Loucy (cell line): ENCODE measurements at regions not wholly inside any gene's neighbourhood (a gene's known extent, or its start where the extent isn't known, plus 50 kb on each side); places are given as distances from the start of the nearest gene placed in this dataset.

Experiments used
- H2AFZ ChIP-seq: fragments of 200-600 bp; sonication (generic); 2 replicates; pipeline ENCODE4 v1.6.0; 2016; ENCODE audit warnings: antibody characterized with exemption, mild to moderate bottlenecking, low read length, moderate library complexity
- H3F3A ChIP-seq: fragments of 200-600 bp; 2 replicates; pipeline ENCODE4 v1.6.0; 2016; ENCODE audit warnings: antibody characterized with exemption, low read depth, mild to moderate bottlenecking
- H3K27me3 ChIP-seq: fragments of 200-600 bp; sonication (generic); 2 replicates; pipeline ENCODE4 v1.6.1; 2014; ENCODE audit warnings: low read length, mild to moderate bottlenecking; ENCODE audit not compliant: insufficient read depth, poor library complexity, severe bottlenecking
- H3K36me3 ChIP-seq: fragments of 200-600 bp; sonication (generic); 2 replicates; pipeline ENCODE4 v1.6.1; 2016; ENCODE audit warnings: low read length; ENCODE audit not compliant: insufficient read depth
- H3K4me1 ChIP-seq: fragments of 200-600 bp; sonication (generic); 2 replicates; pipeline ENCODE4 v1.5.1; 2014; ENCODE audit warnings: low read length, mild to moderate bottlenecking; ENCODE audit not compliant: insufficient read depth, poor library complexity, severe bottlenecking
- H3K4me2 ChIP-seq: fragments of 200-600 bp; sonication (generic); 2 replicates; pipeline ENCODE4 v1.6.0; 2014; ENCODE audit warnings: antibody characterized with exemption, low read length, low read depth, mild to moderate bottlenecking; ENCODE audit not compliant: poor library complexity, severe bottlenecking
- H3K4me3 ChIP-seq: fragments of 200-600 bp; sonication (generic); 2 replicates; pipeline ENCODE4 v1.5.1; 2014; ENCODE audit warnings: low read length, mild to moderate bottlenecking, mixed read lengths; ENCODE audit not compliant: poor library complexity, severe bottlenecking
- H3K79me2 ChIP-seq: fragments of 200-600 bp; sonication (generic); 2 replicates; pipeline ENCODE4 v1.6.1; 2014; ENCODE audit warnings: low read length; ENCODE audit not compliant: insufficient read depth
- H3K9ac ChIP-seq: fragments of 200-600 bp; sonication (generic); 2 replicates; pipeline ENCODE4 v1.6.0; 2014; ENCODE audit warnings: mild to moderate bottlenecking, low read depth, low read length, moderate library complexity; ENCODE audit not compliant: poor library complexity, severe bottlenecking
- H3K9me2 ChIP-seq: fragments of 200-600 bp; sonication (generic); replicated peaks from 2 replicates; pipeline ENCODE4 v1.6.1; 2016; ENCODE audit warnings: low read depth, low read length, mixed read lengths
- H3K9me3 ChIP-seq: fragments of 200-600 bp; sonication (generic); 2 replicates; pipeline ENCODE4 v1.6.1; 2014; ENCODE audit warnings: mild to moderate bottlenecking, antibody characterized with exemption, low read length, low read depth; ENCODE audit not compliant: insufficient read depth
- H4K20me1 ChIP-seq: fragments of 200-600 bp; sonication (generic); 2 replicates; pipeline ENCODE4 v1.6.0; 2014; ENCODE audit warnings: antibody characterized with exemption, low read length, mild to moderate bottlenecking; ENCODE audit not compliant: insufficient read depth, poor library complexity, severe bottlenecking
- EZH2phosphoT487 ChIP-seq: fragments of 200-600 bp; IDR thresholded peaks from 2 replicates; pipeline ENCODE4 v1.6.1; 2018; ENCODE audit warnings: antibody characterized with exemption, mild to moderate bottlenecking, moderate library complexity, borderline replicate concordance
- TF ChIP-seq, protein P1 (sequence below): fragments of 200-600 bp; sonication (generic); conservative IDR thresholded peaks from 2 replicates; pipeline ENCODE4 v1.5.1; 2014; ENCODE audit warnings: mild to moderate bottlenecking, antibody characterized with exemption, low read length

- Histone ChIP-seq H4K20me1 (no peaks in the 10 kb centered on the region), H3K9me3 (no peaks in the 10 kb centered on the region), H3K9ac (no peak overlapping the region), H3F3A (no peaks in the 10 kb centered on the region), H3K27me3 (no peaks in the 10 kb centered on the region), H3K79me2 (no peaks in the 10 kb centered on the region), H2AFZ (no peak overlapping the region), H3K4me1 (no peaks in the 10 kb centered on the region), H3K4me2 (no peak overlapping the region), H3K4me3 (no peak overlapping the region), H3K36me3 (no peaks in the 10 kb centered on the region), H3K9me2 (no peaks in the 10 kb centered on the region)
- TF ChIP-seq EZH2phosphoT487 = no peak
- TF ChIP-seq, protein P1, sequence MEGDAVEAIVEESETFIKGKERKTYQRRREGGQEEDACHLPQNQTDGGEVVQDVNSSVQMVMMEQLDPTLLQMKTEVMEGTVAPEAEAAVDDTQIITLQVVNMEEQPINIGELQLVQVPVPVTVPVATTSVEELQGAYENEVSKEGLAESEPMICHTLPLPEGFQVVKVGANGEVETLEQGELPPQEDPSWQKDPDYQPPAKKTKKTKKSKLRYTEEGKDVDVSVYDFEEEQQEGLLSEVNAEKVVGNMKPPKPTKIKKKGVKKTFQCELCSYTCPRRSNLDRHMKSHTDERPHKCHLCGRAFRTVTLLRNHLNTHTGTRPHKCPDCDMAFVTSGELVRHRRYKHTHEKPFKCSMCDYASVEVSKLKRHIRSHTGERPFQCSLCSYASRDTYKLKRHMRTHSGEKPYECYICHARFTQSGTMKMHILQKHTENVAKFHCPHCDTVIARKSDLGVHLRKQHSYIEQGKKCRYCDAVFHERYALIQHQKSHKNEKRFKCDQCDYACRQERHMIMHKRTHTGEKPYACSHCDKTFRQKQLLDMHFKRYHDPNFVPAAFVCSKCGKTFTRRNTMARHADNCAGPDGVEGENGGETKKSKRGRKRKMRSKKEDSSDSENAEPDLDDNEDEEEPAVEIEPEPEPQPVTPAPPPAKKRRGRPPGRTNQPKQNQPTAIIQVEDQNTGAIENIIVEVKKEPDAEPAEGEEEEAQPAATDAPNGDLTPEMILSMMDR = no peak
Measured at GRCh38 chr4:44985938-44986337, 259.6 kb upstream of the GNPDA2 start.

GRCh38 chr4:44985152-44985551 is 258.8 kb upstream of the GNPDA2 start:
- Histone ChIP-seq H3K9ac (no peak overlapping the region), H2AFZ (no peak overlapping the region), H3K9me3 (no peaks in the 10 kb centered on the region), H3K4me2 (no peak overlapping the region), H4K20me1 (no peaks in the 10 kb centered on the region), H3F3A (no peaks in the 10 kb centered on the region), H3K9me2 (no peaks in the 10 kb centered on the region), H3K27me3 (no peaks in the 10 kb centered on the region), H3K4me1 (no peaks in the 10 kb centered on the region), H3K79me2 (no peaks in the 10 kb centered on the region), H3K4me3 (no peak overlapping the region), H3K36me3 (no peaks in the 10 kb centered on the region)
- TF ChIP-seq, protein P1 = no peak
- TF ChIP-seq EZH2phosphoT487 = no peak

GRCh38 chr4:44984083-44984482 is 257.7 kb upstream of the GNPDA2 start:
- no peak overlapping the region for H3K9ac ChIP-seq
- H3K4me2 ChIP-seq = no peak overlapping the region
- TF ChIP-seq, protein P1 = no peak
- TF ChIP-seq EZH2phosphoT487 = no peak
- no peaks in the 10 kb centered on the region for H3K27me3 ChIP-seq
- H3K4me1 ChIP-seq = no peaks in the 10 kb centered on the region
- no peaks in the 10 kb centered on the region for H3F3A ChIP-seq
- H3K79me2 ChIP-seq = no peaks in the 10 kb centered on the region
- no peaks in the 10 kb centered on the region for H3K36me3 ChIP-seq
- no peaks in the 10 kb centered on the region for H3K9me3 ChIP-seq
- H3K4me3 ChIP-seq = no peak overlapping the region
- no peak overlapping the region for H2AFZ ChIP-seq
- H3K9me2 ChIP-seq = no peaks in the 10 kb centered on the region
- H4K20me1 ChIP-seq = no peaks in the 10 kb centered on the region
